IPS DF 6.9 (cell line): ENCODE measurements at regions not wholly inside any gene's neighbourhood (a gene's known extent, or its start where the extent isn't known, plus 50 kb on each side); places are given as distances from the start of the nearest gene placed in this dataset.
"Not testable (repeated sequence)": the region's sequence is repeated elsewhere in the genome, so short reads cannot be mapped to it uniquely, and the experiment has no call there.

Experiments
- DNase-seq: peaks from one replicate; pipeline ENCODE4 v3.0.0-alpha.2; 2013; ENCODE audit warnings: low read depth, low spot score
- H3K27ac ChIP-seq: one replicate; pipeline ENCODE4 v1.5.1; 2013; ENCODE audit warnings: low read length, control low read depth
- H3K27me3 ChIP-seq: 2 replicates; pipeline ENCODE4 v1.6.1; 2013; ENCODE audit warnings: mild to moderate bottlenecking, low read length; ENCODE audit not compliant: control insufficient read depth, insufficient read depth
- H3K36me3 ChIP-seq: 2 replicates; pipeline ENCODE4 v1.6.1; 2013; ENCODE audit warnings: low read length; ENCODE audit not compliant: control insufficient read depth, insufficient read depth
- H3K4me1 ChIP-seq: 2 replicates; pipeline ENCODE4 v1.6.1; 2013; ENCODE audit warnings: low read length; ENCODE audit not compliant: control insufficient read depth, insufficient read depth
- H3K4me3 ChIP-seq: 2 replicates; pipeline ENCODE4 v1.5.1; 2013; ENCODE audit warnings: mild to moderate bottlenecking, low read length
- H3K9me3 ChIP-seq: 2 replicates; pipeline ENCODE4 v1.6.1; 2013; ENCODE audit warnings: low read length, inconsistent platforms; ENCODE audit not compliant: control insufficient read depth, insufficient read depth
- WGBS: extraction: QIAGEN DNeasy Blood & Tissue Kit; methylation state at CpG from one replicate; pipeline ENCODE4 v1.1.7; 2013; ENCODE audit warnings: mixed read lengths, missing lambda C conversion rate; ENCODE audit not compliant: insufficient read length, insufficient coverage; 5-methylcytosine and 5-hydroxymethylcytosine counted together

GRCh38 chr9:80763536-80763935, 925.8 kb downstream of the TLE1 start:
- no peaks in the 10 kb centered on the region for H3K4me1 ChIP-seq
- WGBS = no CpG with 5 or more reads among the region's 4 CpGs
- DNase-seq = no peak

GRCh38 chr9:80755586-80755985, 933.8 kb downstream of the TLE1 start:
- Histone ChIP-seq H3K9me3 (no peaks in the 10 kb centered on the region), H3K4me3 (no peak overlapping the region), H3K27me3 (no peaks in the 10 kb centered on the region), H3K4me1 (no peaks in the 10 kb centered on the region), H3K36me3 (no peaks in the 10 kb centered on the region), H3K27ac (no peak overlapping the region)
- no peak for DNase-seq
- WGBS = no CpG with 5 or more reads among the region's 2 CpGs

More at GRCh38 chr9:80763536-80763935, 925.8 kb downstream of the TLE1 start:
- Histone ChIP-seq H3K27me3 (no peaks in the 10 kb centered on the region), H3K4me3 (no peak overlapping the region), H3K36me3 (no peaks in the 10 kb centered on the region), H3K9me3 (no peaks in the 10 kb centered on the region), H3K27ac (no peak overlapping the region)

GRCh38 chr9:80747056-80747455, 942.3 kb downstream of the TLE1 start:
- not testable (repeated sequence) for H3K4me3 ChIP-seq, H3K4me1 ChIP-seq, DNase-seq, H3K9me3 ChIP-seq, H3K27me3 ChIP-seq, H3K27ac ChIP-seq, H3K36me3 ChIP-seq
- WGBS = no CpG with 5 or more reads among the region's 17 CpGs

GRCh38 chr9:80732506-80732905, 956.8 kb downstream of the TLE1 start:
- 100% methylated on average over 1 of the region's 2 CpGs for WGBS
- H3K4me3 ChIP-seq = no peak overlapping the region
- no peak overlapping the region for H3K27ac ChIP-seq
- no peaks in the 10 kb centered on the region for H3K36me3 ChIP-seq
- no peaks in the 10 kb centered on the region; the same call in 1 of the 2 replicates for H3K4me1 ChIP-seq
- DNase-seq = no peak
- H3K9me3 ChIP-seq = no peaks in the 10 kb centered on the region
- no peaks in the 10 kb centered on the region for H3K27me3 ChIP-seq

- DNase-seq = no peak
- Histone ChIP-seq H3K27ac (no peak overlapping the region), H3K4me3 (no peak overlapping the region), H3K27me3 (no peaks in the 10 kb centered on the region), H3K4me1 (no peaks in the 10 kb centered on the region), H3K36me3 (no peaks in the 10 kb centered on the region), H3K9me3 (no peaks in the 10 kb centered on the region)
- no CpG with 5 or more reads among the region's 1 CpG for WGBS
Observed at GRCh38 chr9:80720579-80720978, 968.8 kb downstream of the TLE1 start.

- no peak for DNase-seq
- no peak overlapping the region for H3K27ac ChIP-seq
Observed at GRCh38 chr9:80707120-80707519, 982.2 kb downstream of the TLE1 start.

GRCh38 chr9:80701061-80701460, 988.3 kb downstream of the TLE1 start:
- Histone ChIP-seq H3K4me3 (no peak overlapping the region), H3K36me3 (no peaks in the 10 kb centered on the region), H3K27ac (no peak overlapping the region), H3K4me1 (no peaks in the 10 kb centered on the region), H3K27me3 (no peaks in the 10 kb centered on the region), H3K9me3 (no peaks in the 10 kb centered on the region)
- no peak for DNase-seq

More at GRCh38 chr9:80707120-80707519, 982.2 kb downstream of the TLE1 start:
- no peak overlapping the region for H3K4me3 ChIP-seq
- no peaks in the 10 kb centered on the region for H3K36me3 ChIP-seq
- H3K9me3 ChIP-seq = no peaks in the 10 kb centered on the region
- H3K4me1 ChIP-seq = no peaks in the 10 kb centered on the region
- no peaks in the 10 kb centered on the region for H3K27me3 ChIP-seq

- no peak for DNase-seq
- H3K36me3 ChIP-seq = no peaks in the 10 kb centered on the region
- WGBS = no CpG with 5 or more reads among the region's 2 CpGs
- H3K27me3 ChIP-seq = no peaks in the 10 kb centered on the region
- H3K4me3 ChIP-seq = no peak overlapping the region
- no peaks in the 10 kb centered on the region for H3K9me3 ChIP-seq
- no peaks in the 10 kb centered on the region for H3K4me1 ChIP-seq
- no peak overlapping the region for H3K27ac ChIP-seq
Observed at GRCh38 chr9:80699511-80699998, 989.8 kb downstream of the TLE1 start.

GRCh38 chr9:80698725-80699410, 990.5 kb downstream of the TLE1 start:
- no CpG with 5 or more reads among the region's 2 CpGs for WGBS
- H3K27me3 ChIP-seq = no peaks in the 10 kb centered on the region
- H3K9me3 ChIP-seq = no peaks in the 10 kb centered on the region
- H3K36me3 ChIP-seq = no peaks in the 10 kb centered on the region
- H3K4me1 ChIP-seq = no peaks in the 10 kb centered on the region
- no peak overlapping the region for H3K27ac ChIP-seq
- no peak for DNase-seq
- no peak overlapping the region for H3K4me3 ChIP-seq

GRCh38 chr9:80692751-80693150, 996.6 kb downstream of the TLE1 start:
- no peaks in the 10 kb centered on the region for H3K9me3 ChIP-seq
- H3K27ac ChIP-seq = no peak overlapping the region
- no peak for DNase-seq
- H3K4me3 ChIP-seq = no peak overlapping the region
- H3K4me1 ChIP-seq = no peaks in the 10 kb centered on the region
- H3K27me3 ChIP-seq = no peaks in the 10 kb centered on the region
- H3K36me3 ChIP-seq = no peaks in the 10 kb centered on the region

- Histone ChIP-seq H3K4me1 (no peaks in the 10 kb centered on the region), H3K9me3 (no peaks in the 10 kb centered on the region), H3K36me3 (no peaks in the 10 kb centered on the region), H3K4me3 (no peak overlapping the region), H3K27ac (no peak overlapping the region), H3K27me3 (no peaks in the 10 kb centered on the region)
- no peak for DNase-seq
Observed at GRCh38 chr9:80691229-80691628, 998.1 kb downstream of the TLE1 start.
